ENCODE measurements at regions not wholly inside any gene's neighbourhood (a gene's known extent, or its start where the extent isn't known, plus 50 kb on each side); places are given as distances from the start of the nearest gene placed in this dataset.

DNA sequence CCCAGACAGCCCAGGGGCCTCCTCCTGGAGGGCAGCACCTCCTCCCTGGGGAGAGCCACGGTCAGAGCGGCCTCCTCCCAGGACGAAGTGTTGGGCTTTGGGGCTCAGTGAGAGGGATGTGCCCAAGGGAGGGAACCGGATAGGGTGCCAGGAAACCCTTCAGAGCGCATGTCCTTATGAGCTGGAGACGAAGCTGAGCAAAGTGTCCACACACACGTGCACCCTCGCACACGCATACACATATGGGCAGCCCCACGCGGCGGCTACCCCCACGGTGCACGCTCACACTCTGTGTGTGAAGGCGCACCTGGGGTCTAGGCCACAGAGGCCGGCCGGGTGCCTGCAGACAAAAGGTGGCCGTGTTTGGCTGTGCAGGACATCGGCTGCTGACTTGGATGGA lies 106.1 kb upstream of the HDAC4 start:
- TF ChIP-seq REST (IDR thresholded peaks at IDR 0.05; ENCODE audit: insufficient read depth in 1 of 2, low read depth in 2 of 2, low read length in 2 of 2) (no peak), POLR2AphosphoS5 (IDR thresholded peaks at IDR 0.05; ENCODE audit: low read depth, low read length) (no peak), SIN3A (IDR thresholded peaks at IDR 0.05; ENCODE audit: borderline replicate concordance, insufficient read depth, low read length) (no peak), TAF1 (IDR thresholded peaks at IDR 0.05; ENCODE audit: borderline replicate concordance, insufficient read depth, low read length) (no peak), FOXP2 (optimal IDR thresholded peaks at IDR 0.05; ENCODE audit: borderline replicate concordance, extremely low read depth, extremely low read length, insufficient read depth) (no peak)
